ENCODE measurements at regions not wholly inside any gene's neighbourhood (a gene's known extent, or its start where the extent isn't known, plus 50 kb on each side); places are given as distances from the start of the nearest gene placed in this dataset.

- H3K4me3 ChIP-seq (ENCODE audit: low read depth, low read length) = no peak overlapping the region
- no peak for TF ChIP-seq CTCF (IDR thresholded peaks at IDR 0.05; ENCODE audit: control insufficient read depth, extremely low read depth, insufficient read depth)
- no peak for DNase-seq (ENCODE audit: low read depth)
Observed at GRCh38 chr14:51410897-51411296, 170.8 kb downstream of the TMX1 start.

GRCh38 chr14:51419685-51420084, 179.6 kb downstream of the TMX1 start:
- H3K4me3 ChIP-seq (ENCODE audit: low read depth, low read length) = no peak overlapping the region
- DNase-seq (ENCODE audit: low read depth) = no peak
- no peak for TF ChIP-seq CTCF (IDR thresholded peaks at IDR 0.05; ENCODE audit: control insufficient read depth, extremely low read depth, insufficient read depth)

- DNase-seq (ENCODE audit: low read depth) = no peak
- H3K4me3 ChIP-seq (ENCODE audit: low read depth, low read length) = no peak overlapping the region
- TF ChIP-seq CTCF (IDR thresholded peaks at IDR 0.05; ENCODE audit: control insufficient read depth, extremely low read depth, insufficient read depth) = no peak
Observed at GRCh38 chr14:51422704-51423103, 182.7 kb downstream of the TMX1 start.

GRCh38 chr14:51424041-51424440, 184.0 kb downstream of the TMX1 start:
- H3K4me3 ChIP-seq (ENCODE audit: low read depth, low read length) = no peak overlapping the region
- no peak for DNase-seq (ENCODE audit: low read depth)
- TF ChIP-seq CTCF (IDR thresholded peaks at IDR 0.05; ENCODE audit: control insufficient read depth, extremely low read depth, insufficient read depth) = no peak

GRCh38 chr14:51424561-51425251, 184.7 kb downstream of the TMX1 start:
- no peak for DNase-seq (ENCODE audit: low read depth)
- no peak for TF ChIP-seq CTCF (IDR thresholded peaks at IDR 0.05; ENCODE audit: control insufficient read depth, extremely low read depth, insufficient read depth)
- no peak overlapping the region for H3K4me3 ChIP-seq (ENCODE audit: low read depth, low read length)

GRCh38 chr14:51428981-51429380, 188.9 kb downstream of the TMX1 start:
- H3K4me3 ChIP-seq (ENCODE audit: low read depth, low read length) = no peak overlapping the region
- TF ChIP-seq CTCF (IDR thresholded peaks at IDR 0.05; ENCODE audit: control insufficient read depth, extremely low read depth, insufficient read depth) = no peak
- DNase-seq (ENCODE audit: low read depth) = no peak

GRCh38 chr14:51430079-51430478, 190.0 kb downstream of the TMX1 start:
- DNase-seq (ENCODE audit: low read depth) = no peak

More at GRCh38 chr14:51430079-51430478, 190.0 kb downstream of the TMX1 start:
- no peak overlapping the region for H3K4me3 ChIP-seq (ENCODE audit: low read depth, low read length)
- TF ChIP-seq CTCF (IDR thresholded peaks at IDR 0.05; ENCODE audit: control insufficient read depth, extremely low read depth, insufficient read depth) = no peak
